ENCODE measurements at regions not wholly inside any gene's neighbourhood (a gene's known extent, or its start where the extent isn't known, plus 50 kb on each side); places are given as distances from the start of the nearest gene placed in this dataset.
"Not testable (repeated sequence)": the region's sequence is repeated elsewhere in the genome, so short reads cannot be mapped to it uniquely, and the experiment has no call there.

DNA sequence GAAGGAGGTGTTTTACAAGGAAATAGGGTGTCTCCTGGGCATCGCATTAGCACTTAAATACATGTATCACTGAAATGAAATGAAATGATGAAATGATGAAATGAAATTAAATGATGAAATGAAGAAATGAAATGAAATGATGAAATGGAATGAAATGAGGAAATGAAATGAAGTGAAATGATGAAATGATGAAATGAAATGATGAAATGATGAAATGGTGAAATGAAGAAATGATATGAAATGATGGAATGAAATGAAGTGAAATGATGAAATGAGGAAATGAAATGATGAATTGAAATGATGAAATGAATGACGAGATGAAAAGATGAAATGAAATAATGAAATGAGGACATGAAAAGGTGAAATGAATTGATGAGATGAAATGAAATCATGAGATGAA is 314.6 kb downstream of the TP53TG3F start:
- H3K4me1 ChIP-seq; DNase-seq; intact Hi-C loops (cut with DNase I); ATAC-seq; H3K9me3 ChIP-seq; H3K36me3 ChIP-seq; H3K27ac ChIP-seq; H3K4me3 ChIP-seq; H3K27me3 ChIP-seq: not testable (repeated sequence)
- WGBS (ENCODE audit: insufficient coverage, low coverage, low lambda C conversion rate, missing lambda C conversion rate) = 56% methylated on average over 2 of the region's 2 CpGs

DNA sequence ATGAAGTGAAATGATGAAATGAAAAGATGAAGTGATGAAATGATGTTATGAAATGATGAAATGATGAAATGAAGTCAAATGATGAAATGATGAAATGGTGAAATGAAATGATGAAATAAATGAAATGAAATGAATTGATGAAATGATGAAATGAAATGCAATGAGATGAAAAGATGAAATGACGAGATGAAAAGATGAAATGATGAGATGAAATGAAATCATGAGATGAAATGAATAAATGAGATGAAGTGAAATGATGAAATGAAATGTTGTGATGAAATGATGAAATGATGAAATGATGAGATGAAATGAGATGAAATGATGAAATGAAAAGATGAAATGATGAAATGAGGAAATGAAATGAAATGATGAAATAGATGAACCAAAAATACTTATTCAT is 315.3 kb downstream of the TP53TG3F start:
- H3K9me3 ChIP-seq; H3K36me3 ChIP-seq; ATAC-seq; H3K4me1 ChIP-seq; H3K4me3 ChIP-seq; H3K27me3 ChIP-seq; DNase-seq; H3K27ac ChIP-seq; intact Hi-C loops (cut with DNase I): not testable (repeated sequence)
- WGBS (ENCODE audit: insufficient coverage, low coverage, low lambda C conversion rate, missing lambda C conversion rate) = 29% methylated on average over 1 of the region's 1 CpG

DNA sequence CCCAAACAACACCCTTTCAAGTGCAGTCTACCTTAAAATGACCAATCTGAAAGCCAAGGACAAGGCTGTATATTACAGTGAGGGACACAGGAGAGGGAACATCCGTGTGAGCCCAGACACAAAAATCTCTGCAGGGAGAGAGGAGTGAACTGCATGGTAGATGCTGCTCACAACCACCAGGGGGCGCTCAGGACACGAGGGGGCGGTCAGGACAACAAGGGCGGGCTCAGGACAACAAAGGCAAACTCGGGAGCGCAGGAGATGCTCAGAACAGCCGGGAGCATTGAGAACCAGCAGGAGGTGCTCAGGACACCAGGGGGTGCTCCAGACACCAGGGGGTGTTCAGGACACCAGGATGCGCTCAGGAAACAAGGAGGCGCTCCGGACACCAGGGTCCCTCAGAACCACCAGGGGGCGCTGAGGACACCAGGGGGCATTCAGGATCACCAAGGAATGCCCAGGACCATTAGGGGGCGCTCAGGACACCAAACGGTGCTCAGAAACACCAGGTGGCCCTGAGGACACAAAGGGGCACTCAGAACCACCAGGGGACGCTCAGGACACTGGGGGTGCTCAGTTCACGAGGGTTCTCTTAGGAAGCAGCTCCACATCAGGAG is 357.0 kb downstream of the TP53TG3F start:
- ATAC-seq; H3K9me3 ChIP-seq; H3K27ac ChIP-seq; H3K4me3 ChIP-seq; DNase-seq; H3K27me3 ChIP-seq; H3K4me1 ChIP-seq; H3K36me3 ChIP-seq; intact Hi-C loops (cut with DNase I): not testable (repeated sequence)
- WGBS (ENCODE audit: insufficient coverage, low coverage, low lambda C conversion rate, missing lambda C conversion rate) = no CpG with 5 or more reads among the region's 16 CpGs

DNA sequence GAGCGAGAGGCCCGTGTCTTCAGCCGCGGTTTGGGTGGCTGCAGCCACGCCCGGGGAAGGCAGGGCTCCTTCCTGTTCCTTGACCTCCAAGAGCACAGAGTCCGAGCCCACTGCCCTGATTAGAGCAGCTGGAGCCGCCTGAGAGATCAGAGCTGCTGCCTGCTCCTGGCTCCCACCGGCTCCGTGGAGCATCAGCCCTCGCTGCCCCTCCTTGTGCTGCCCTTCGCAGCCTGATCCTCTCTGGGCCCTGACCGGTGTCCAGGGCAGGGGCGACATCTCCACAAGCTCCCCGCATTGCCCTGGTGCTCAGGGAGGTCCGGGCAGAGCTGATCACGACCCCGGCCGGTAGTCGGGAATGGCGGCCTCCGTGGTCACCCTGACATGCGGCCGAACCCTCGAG is 365.3 kb downstream of the TP53TG3F start:
- H3K27ac ChIP-seq; H3K9me3 ChIP-seq; H3K36me3 ChIP-seq; H3K4me3 ChIP-seq; H3K27me3 ChIP-seq; H3K4me1 ChIP-seq; ATAC-seq; intact Hi-C loops (cut with DNase I): not testable (repeated sequence)
- no CpG with 5 or more reads among the region's 25 CpGs for WGBS (ENCODE audit: insufficient coverage, low coverage, low lambda C conversion rate, missing lambda C conversion rate)
- DNase-seq = peak in 1 of 3 donors; percentile 18

DNA sequence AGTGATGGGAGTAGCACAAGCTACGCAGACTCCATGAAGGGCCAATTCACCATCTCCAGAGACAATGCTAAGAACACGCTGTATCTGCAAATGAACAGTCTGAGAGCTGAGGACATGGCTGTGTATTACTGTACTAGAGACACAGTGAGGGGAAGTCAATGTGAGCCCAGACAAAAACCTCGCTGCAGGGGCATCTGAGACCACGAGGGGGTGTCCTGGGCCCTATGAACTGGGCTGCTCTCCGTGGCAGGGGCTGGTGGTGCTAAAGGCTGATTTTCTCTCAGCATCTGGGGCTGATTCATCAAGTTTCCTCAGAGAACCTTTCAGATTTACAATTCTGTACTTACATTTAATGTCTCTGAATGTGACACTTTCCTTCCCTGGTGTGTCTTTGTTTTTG is 368.1 kb downstream of the TP53TG3F start:
- H3K4me3 ChIP-seq; H3K27me3 ChIP-seq; H3K9me3 ChIP-seq; H3K27ac ChIP-seq; ATAC-seq; DNase-seq; intact Hi-C loops (cut with DNase I); H3K4me1 ChIP-seq; H3K36me3 ChIP-seq: not testable (repeated sequence)
- WGBS (ENCODE audit: insufficient coverage, low coverage, low lambda C conversion rate, missing lambda C conversion rate) = 70% methylated on average over 2 of the region's 5 CpGs

DNA sequence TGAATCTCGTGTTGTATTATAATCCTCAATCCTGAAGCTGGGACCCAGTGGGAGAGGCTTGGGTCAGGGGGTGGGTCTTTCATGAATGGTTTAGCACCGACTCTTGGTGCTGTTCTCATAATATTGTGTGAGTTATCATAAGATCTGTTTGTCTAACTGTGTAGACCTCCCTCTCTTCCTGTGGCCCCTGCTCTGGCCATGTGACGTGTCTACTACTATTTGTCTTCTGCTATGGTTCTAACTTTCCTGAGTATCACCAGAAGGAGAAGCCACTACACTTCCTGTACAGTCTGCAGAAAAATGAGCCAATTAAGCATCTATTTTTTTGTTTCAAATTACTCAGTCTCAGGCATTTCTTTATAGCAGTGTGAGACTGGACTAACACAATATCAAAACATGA is 379.7 kb downstream of the TP53TG3F start:
- H3K36me3 ChIP-seq; H3K27me3 ChIP-seq; H3K9me3 ChIP-seq; DNase-seq; intact Hi-C loops (cut with DNase I); H3K4me1 ChIP-seq; ATAC-seq; H3K27ac ChIP-seq; H3K4me3 ChIP-seq: not testable (repeated sequence)
- 0% methylated on average over 1 of the region's 3 CpGs for WGBS (ENCODE audit: insufficient coverage, low coverage, low lambda C conversion rate, missing lambda C conversion rate)

DNA sequence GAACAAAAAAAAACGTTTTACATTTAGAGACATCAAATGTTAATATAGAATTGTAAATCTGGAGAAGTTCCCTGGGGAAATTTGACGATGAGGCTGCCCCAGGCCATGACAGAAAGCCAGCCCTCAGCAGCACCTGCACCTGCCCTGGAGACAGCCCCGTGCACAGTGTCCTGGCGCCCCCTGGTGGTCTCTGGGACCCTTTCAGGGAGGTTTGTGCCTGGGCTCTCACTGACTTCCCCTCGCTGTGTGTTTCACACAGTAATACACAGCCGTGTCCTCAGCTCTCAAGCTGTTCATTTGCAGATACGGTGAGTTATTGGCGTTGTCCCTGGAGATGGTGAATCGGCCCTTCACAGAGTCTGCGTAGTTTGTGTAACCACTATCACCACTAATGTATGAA is 385.1 kb downstream of the TP53TG3F start:
- H3K27me3 ChIP-seq; H3K4me1 ChIP-seq; H3K36me3 ChIP-seq; H3K4me3 ChIP-seq; intact Hi-C loops (cut with DNase I); H3K9me3 ChIP-seq; H3K27ac ChIP-seq: not testable (repeated sequence)
- WGBS (ENCODE audit: insufficient coverage, low coverage, low lambda C conversion rate, missing lambda C conversion rate) = 20% methylated on average over 1 of the region's 10 CpGs
- DNase-seq (peak in 2 of 3 donors; percentile 27 to 55), ATAC-seq (peak in 1 of 4 donors; percentile 49)
- TF ChIP-seq, protein P1, sequence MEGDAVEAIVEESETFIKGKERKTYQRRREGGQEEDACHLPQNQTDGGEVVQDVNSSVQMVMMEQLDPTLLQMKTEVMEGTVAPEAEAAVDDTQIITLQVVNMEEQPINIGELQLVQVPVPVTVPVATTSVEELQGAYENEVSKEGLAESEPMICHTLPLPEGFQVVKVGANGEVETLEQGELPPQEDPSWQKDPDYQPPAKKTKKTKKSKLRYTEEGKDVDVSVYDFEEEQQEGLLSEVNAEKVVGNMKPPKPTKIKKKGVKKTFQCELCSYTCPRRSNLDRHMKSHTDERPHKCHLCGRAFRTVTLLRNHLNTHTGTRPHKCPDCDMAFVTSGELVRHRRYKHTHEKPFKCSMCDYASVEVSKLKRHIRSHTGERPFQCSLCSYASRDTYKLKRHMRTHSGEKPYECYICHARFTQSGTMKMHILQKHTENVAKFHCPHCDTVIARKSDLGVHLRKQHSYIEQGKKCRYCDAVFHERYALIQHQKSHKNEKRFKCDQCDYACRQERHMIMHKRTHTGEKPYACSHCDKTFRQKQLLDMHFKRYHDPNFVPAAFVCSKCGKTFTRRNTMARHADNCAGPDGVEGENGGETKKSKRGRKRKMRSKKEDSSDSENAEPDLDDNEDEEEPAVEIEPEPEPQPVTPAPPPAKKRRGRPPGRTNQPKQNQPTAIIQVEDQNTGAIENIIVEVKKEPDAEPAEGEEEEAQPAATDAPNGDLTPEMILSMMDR (IDR thresholded peaks at IDR 0.05) = peak in 2 of 4 donors; percentile 15 to 31

Small RNA genes lying in the stretch of these regions (small RNA-seq; reads per million reads assigned to genes)
- gene AC136428.2 = 0 reads per million in 2 experiments
- 0 reads per million in 2 experiments for gene ENPP7P13
